ENCODE measurements at regions not wholly inside any gene's neighbourhood (a gene's known extent, or its start where the extent isn't known, plus 50 kb on each side); places are given as distances from the start of the nearest gene placed in this dataset.
"Not testable (repeated sequence)": the region's sequence is repeated elsewhere in the genome, so short reads cannot be mapped to it uniquely, and the experiment has no call there.

- no peak for DNase-seq (ENCODE audit: extremely low read depth in 1 of 2, low read depth in 1 of 2)
Measured at GRCh38 chr5:163874431-163874830, 369.0 kb downstream of the MAT2B start.

- DNase-seq (ENCODE audit: extremely low read depth in 1 of 2, low read depth in 1 of 2), result not testable (repeated sequence)
Measured at GRCh38 chr5:163874912-163875311, 369.5 kb downstream of the MAT2B start.

- DNase-seq (ENCODE audit: extremely low read depth in 1 of 2, low read depth in 1 of 2), result no peak
Measured at GRCh38 chr5:163877865-163878264, 372.4 kb downstream of the MAT2B start.

- no peak for DNase-seq (ENCODE audit: extremely low read depth in 1 of 2, low read depth in 1 of 2)
Measured at GRCh38 chr5:163878490-163878889, 373.1 kb downstream of the MAT2B start.

GRCh38 chr5:163880302-163880701 lies 374.9 kb downstream of the MAT2B start:
- no peak for DNase-seq (ENCODE audit: extremely low read depth in 1 of 2, low read depth in 1 of 2)

GRCh38 chr5:163885117-163885516 lies 379.7 kb downstream of the MAT2B start:
- no peak for DNase-seq (ENCODE audit: extremely low read depth in 1 of 2, low read depth in 1 of 2)

GRCh38 chr5:163887854-163888253 lies 382.4 kb downstream of the MAT2B start:
- no peak for DNase-seq (ENCODE audit: extremely low read depth in 1 of 2, low read depth in 1 of 2)

- no peak for DNase-seq (ENCODE audit: extremely low read depth in 1 of 2, low read depth in 1 of 2)
Measured at GRCh38 chr5:163888366-163888765, 382.9 kb downstream of the MAT2B start.

GRCh38 chr5:163889369-163889768 lies 383.9 kb downstream of the MAT2B start:
- DNase-seq (ENCODE audit: extremely low read depth in 1 of 2, low read depth in 1 of 2), result no peak

- DNase-seq (ENCODE audit: extremely low read depth in 1 of 2, low read depth in 1 of 2), result no peak
Measured at GRCh38 chr5:163890261-163890660, 384.8 kb downstream of the MAT2B start.

- DNase-seq (ENCODE audit: extremely low read depth in 1 of 2, low read depth in 1 of 2), result no peak
Measured at GRCh38 chr5:163893281-163893680, 387.9 kb downstream of the MAT2B start.

GRCh38 chr5:163894645-163895044 lies 389.2 kb downstream of the MAT2B start:
- DNase-seq (ENCODE audit: extremely low read depth in 1 of 2, low read depth in 1 of 2), result no peak

GRCh38 chr5:163898873-163899272 lies 393.5 kb downstream of the MAT2B start:
- DNase-seq (ENCODE audit: extremely low read depth in 1 of 2, low read depth in 1 of 2), result no peak

GRCh38 chr5:163907783-163908182 lies 402.4 kb downstream of the MAT2B start:
- not testable (repeated sequence) for DNase-seq (ENCODE audit: extremely low read depth in 1 of 2, low read depth in 1 of 2)

GRCh38 chr5:163908253-163908652 lies 402.8 kb downstream of the MAT2B start:
- DNase-seq (ENCODE audit: extremely low read depth in 1 of 2, low read depth in 1 of 2), result no peak

- DNase-seq (ENCODE audit: extremely low read depth in 1 of 2, low read depth in 1 of 2), result no peak
Measured at GRCh38 chr5:163910226-163910625, 404.8 kb downstream of the MAT2B start.

- no peak for DNase-seq (ENCODE audit: extremely low read depth in 1 of 2, low read depth in 1 of 2)
Measured at GRCh38 chr5:163912046-163912445, 406.6 kb downstream of the MAT2B start.

GRCh38 chr5:163913548-163913947 lies 408.1 kb downstream of the MAT2B start:
- no peak for DNase-seq (ENCODE audit: extremely low read depth in 1 of 2, low read depth in 1 of 2)

GRCh38 chr5:163914910-163915309 lies 409.5 kb downstream of the MAT2B start:
- no peak for DNase-seq (ENCODE audit: extremely low read depth in 1 of 2, low read depth in 1 of 2)

GRCh38 chr5:163915481-163915961 lies 410.1 kb downstream of the MAT2B start:
- no peak for DNase-seq (ENCODE audit: extremely low read depth in 1 of 2, low read depth in 1 of 2)

GRCh38 chr5:163916376-163916775 lies 411.0 kb downstream of the MAT2B start:
- no peak for DNase-seq (ENCODE audit: extremely low read depth in 1 of 2, low read depth in 1 of 2)

- no peak for DNase-seq (ENCODE audit: extremely low read depth in 1 of 2, low read depth in 1 of 2)
Measured at GRCh38 chr5:163916861-163917260, 411.4 kb downstream of the MAT2B start.

- DNase-seq (ENCODE audit: extremely low read depth in 1 of 2, low read depth in 1 of 2), result no peak
Measured at GRCh38 chr5:163917747-163918146, 412.3 kb downstream of the MAT2B start.
